ENCODE measurements at regions not wholly inside any gene's neighbourhood (a gene's known extent, or its start where the extent isn't known, plus 50 kb on each side); places are given as distances from the start of the nearest gene placed in this dataset.

- no peak for TF ChIP-seq POLR2AphosphoS5 (IDR thresholded peaks at IDR 0.05)
- TF ChIP-seq, protein P1, sequence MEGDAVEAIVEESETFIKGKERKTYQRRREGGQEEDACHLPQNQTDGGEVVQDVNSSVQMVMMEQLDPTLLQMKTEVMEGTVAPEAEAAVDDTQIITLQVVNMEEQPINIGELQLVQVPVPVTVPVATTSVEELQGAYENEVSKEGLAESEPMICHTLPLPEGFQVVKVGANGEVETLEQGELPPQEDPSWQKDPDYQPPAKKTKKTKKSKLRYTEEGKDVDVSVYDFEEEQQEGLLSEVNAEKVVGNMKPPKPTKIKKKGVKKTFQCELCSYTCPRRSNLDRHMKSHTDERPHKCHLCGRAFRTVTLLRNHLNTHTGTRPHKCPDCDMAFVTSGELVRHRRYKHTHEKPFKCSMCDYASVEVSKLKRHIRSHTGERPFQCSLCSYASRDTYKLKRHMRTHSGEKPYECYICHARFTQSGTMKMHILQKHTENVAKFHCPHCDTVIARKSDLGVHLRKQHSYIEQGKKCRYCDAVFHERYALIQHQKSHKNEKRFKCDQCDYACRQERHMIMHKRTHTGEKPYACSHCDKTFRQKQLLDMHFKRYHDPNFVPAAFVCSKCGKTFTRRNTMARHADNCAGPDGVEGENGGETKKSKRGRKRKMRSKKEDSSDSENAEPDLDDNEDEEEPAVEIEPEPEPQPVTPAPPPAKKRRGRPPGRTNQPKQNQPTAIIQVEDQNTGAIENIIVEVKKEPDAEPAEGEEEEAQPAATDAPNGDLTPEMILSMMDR (IDR thresholded peaks at IDR 0.05): no peak
These were observed 821.3 kb downstream of the DIAPH3 start for GRCh38 chr13:59342400-59342799.

Measured in sigmoid colon (tissue), 4 donors.